Activated B cell treated with CpG ODN at 0.5 μM for 24 hours (primary cell): ENCODE measurements at regions not wholly inside any gene's neighbourhood (a gene's known extent, or its start where the extent isn't known, plus 50 kb on each side); places are given as distances from the start of the nearest gene placed in this dataset.

Source experiments
- ATAC-seq: fragments of 200-7000 bp; cut with Tn5 transposase; one replicate; pipeline ENCODE4 v1.10.0; 2021; ENCODE audit warnings: low read depth, mild to moderate bottlenecking, moderate library complexity
- CTCF ChIA-PET: fragments of 350-600 bp; sonication (Branson Sonifier 250); formaldehyde crosslinking; loops from one replicate; lab custom pipeline; 2021; ENCODE audit warnings: antibody characterized with exemption; lab: Charles Lee
- POLR2A ChIA-PET: fragments of 350-600 bp; sonication (Branson Sonifier 250); formaldehyde crosslinking; loops from one replicate; lab custom pipeline; 2021; ENCODE audit warnings: antibody characterized with exemption; lab: Charles Lee
- DNase-seq: peaks from one replicate; pipeline ENCODE4 v3.0.0; 2022
- H3K27ac Mint-ChIP-seq: one replicate; pipeline ENCODE4 v1.8.0; 2020; ENCODE audit warnings: mixed read lengths
- H3K27me3 Mint-ChIP-seq: one replicate; pipeline ENCODE4 v1.8.0; 2021; ENCODE audit warnings: mixed read lengths
- H3K36me3 Mint-ChIP-seq: one replicate; pipeline ENCODE4 v1.8.0; 2021; ENCODE audit warnings: low read depth, mixed read lengths
- H3K4me1 Mint-ChIP-seq: one replicate; pipeline ENCODE4 v1.8.0; 2021; ENCODE audit warnings: mixed read lengths
- H3K4me3 Mint-ChIP-seq: one replicate; pipeline ENCODE4 v1.8.0; 2020; ENCODE audit warnings: mild to moderate bottlenecking, mixed read lengths
- H3K9me3 Mint-ChIP-seq: one replicate; pipeline ENCODE4 v1.8.0; 2020; ENCODE audit warnings: mixed read lengths
- intact Hi-C: fragments of 100-400 bp; cut with micrococcal nuclease; formaldehyde crosslinking; loops from one replicate; pipeline ENCODE4 v1.15.1; 2024
- TF ChIP-seq, protein P1 (sequence below): fragments of 200-600 bp; IDR thresholded peaks from one replicate; pipeline ENCODE4 v1.8.0; 2022; ENCODE audit warnings: antibody characterized with exemption, mild to moderate bottlenecking

DNA sequence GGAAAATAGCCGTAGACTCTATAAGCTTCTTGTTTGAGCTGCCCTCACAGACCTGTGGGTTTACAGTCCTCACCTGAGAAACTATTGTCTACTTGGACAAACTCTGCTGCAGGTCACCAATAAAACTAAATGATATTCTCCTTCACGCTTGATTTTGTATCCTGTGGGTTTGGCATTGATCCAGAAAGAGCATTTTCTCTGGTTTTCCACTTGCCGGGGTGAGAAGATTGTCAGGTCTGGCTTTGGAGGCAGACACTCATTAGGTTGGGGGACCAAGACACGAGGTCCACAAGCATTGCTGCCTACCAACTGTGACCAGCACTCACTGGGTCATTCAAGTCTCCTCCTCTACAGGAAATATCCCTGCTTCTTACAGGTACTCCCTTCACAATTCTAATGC is 68.5 kb downstream of the CDC14C start:
- no peak overlapping the region for H3K27ac Mint-ChIP-seq
- intact Hi-C loops = no loop called here
- no peaks in the 10 kb centered on the region for H3K36me3 Mint-ChIP-seq
- CTCF ChIA-PET = no interaction called here
- H3K4me1 Mint-ChIP-seq = no peaks in the 10 kb centered on the region
- H3K27me3 Mint-ChIP-seq = no peaks in the 10 kb centered on the region
- DNase-seq (no peak), ATAC-seq (no peak)
- POLR2A ChIA-PET = no interaction called here
- TF ChIP-seq, protein P1, sequence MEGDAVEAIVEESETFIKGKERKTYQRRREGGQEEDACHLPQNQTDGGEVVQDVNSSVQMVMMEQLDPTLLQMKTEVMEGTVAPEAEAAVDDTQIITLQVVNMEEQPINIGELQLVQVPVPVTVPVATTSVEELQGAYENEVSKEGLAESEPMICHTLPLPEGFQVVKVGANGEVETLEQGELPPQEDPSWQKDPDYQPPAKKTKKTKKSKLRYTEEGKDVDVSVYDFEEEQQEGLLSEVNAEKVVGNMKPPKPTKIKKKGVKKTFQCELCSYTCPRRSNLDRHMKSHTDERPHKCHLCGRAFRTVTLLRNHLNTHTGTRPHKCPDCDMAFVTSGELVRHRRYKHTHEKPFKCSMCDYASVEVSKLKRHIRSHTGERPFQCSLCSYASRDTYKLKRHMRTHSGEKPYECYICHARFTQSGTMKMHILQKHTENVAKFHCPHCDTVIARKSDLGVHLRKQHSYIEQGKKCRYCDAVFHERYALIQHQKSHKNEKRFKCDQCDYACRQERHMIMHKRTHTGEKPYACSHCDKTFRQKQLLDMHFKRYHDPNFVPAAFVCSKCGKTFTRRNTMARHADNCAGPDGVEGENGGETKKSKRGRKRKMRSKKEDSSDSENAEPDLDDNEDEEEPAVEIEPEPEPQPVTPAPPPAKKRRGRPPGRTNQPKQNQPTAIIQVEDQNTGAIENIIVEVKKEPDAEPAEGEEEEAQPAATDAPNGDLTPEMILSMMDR = no peak
- peaks cover 3% of the 10 kb centered on the region for H3K9me3 Mint-ChIP-seq
- no peak overlapping the region for H3K4me3 Mint-ChIP-seq

DNA sequence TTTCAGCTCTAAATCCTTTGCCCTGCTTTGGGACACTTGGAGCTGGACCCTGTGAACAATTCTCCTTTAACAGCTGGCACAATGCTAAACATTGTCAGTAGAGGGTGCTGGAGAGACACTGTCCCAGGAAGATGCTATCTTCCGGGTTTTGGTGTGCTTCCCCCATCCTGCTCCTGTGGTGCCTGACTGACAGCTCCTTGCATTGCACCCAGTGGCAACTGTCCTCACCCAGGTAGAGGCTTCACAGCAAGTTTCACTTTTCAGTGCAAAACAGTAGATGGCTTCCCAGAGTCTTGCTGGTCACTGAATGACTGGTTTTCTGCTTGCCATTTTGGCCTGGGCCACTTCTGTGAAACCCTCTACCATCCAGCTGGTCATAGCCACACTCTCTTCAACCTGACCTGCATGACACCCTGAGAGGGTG is 77.3 kb downstream of the CDC14C start:
- ATAC-seq (no peak), DNase-seq (no peak)
- H3K36me3 Mint-ChIP-seq = no peaks in the 10 kb centered on the region
- H3K4me3 Mint-ChIP-seq = no peak overlapping the region
- ChIA-PET CTCF (interaction anchor here (1.3 kb wide), 1 partner anchor 1091 kb away, joined by 3 read pairs; the partner anchor contains the start of gene ZPBP), POLR2A (no interaction called here)
- TF ChIP-seq, protein P1 = no peak
- no peaks in the 10 kb centered on the region for H3K27me3 Mint-ChIP-seq
- H3K4me1 Mint-ChIP-seq = no peaks in the 10 kb centered on the region
- H3K27ac Mint-ChIP-seq = no peak overlapping the region
- intact Hi-C loops = no loop called here
- peaks cover 11% of the 10 kb centered on the region for H3K9me3 Mint-ChIP-seq

- no peak overlapping the region for H3K4me3 Mint-ChIP-seq
- intact Hi-C loops = no loop called here
- H3K9me3 Mint-ChIP-seq = peaks cover 18% of the 10 kb centered on the region
- no peak for DNase-seq
- POLR2A ChIA-PET = no interaction called here
- H3K27me3 Mint-ChIP-seq = no peaks in the 10 kb centered on the region
- no peaks in the 10 kb centered on the region for H3K36me3 Mint-ChIP-seq
- ATAC-seq = no peak
- H3K27ac Mint-ChIP-seq = no peak overlapping the region
- TF ChIP-seq, protein P1 = no peak
- H3K4me1 Mint-ChIP-seq = no peaks in the 10 kb centered on the region
- CTCF ChIA-PET = no interaction called here
These were observed 86.4 kb downstream of the CDC14C start for GRCh38 chr7:49010717-49011116.

DNA sequence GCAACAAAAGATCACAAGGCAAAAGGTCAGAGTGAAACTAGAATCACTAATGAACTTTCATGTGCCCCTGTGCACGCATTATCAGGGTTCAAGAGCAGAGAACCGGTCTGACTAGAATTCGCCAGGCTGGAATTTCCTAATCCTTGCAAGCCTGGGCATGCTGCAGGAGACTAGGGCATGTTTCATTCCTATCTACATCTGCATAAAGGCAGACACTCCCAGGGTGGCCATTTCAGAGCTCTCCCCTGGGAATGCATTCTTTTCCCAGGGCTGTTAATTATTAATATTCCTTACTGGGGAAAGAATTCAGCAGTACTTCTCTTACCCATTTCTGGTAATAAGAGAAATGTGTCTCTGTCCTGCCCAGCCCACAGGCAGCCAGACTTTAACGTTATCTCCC is 90.5 kb downstream of the CDC14C start:
- H3K27ac Mint-ChIP-seq = no peak overlapping the region
- no peak overlapping the region for H3K4me3 Mint-ChIP-seq
- TF ChIP-seq, protein P1 = no peak
- H3K27me3 Mint-ChIP-seq = no peaks in the 10 kb centered on the region
- H3K9me3 Mint-ChIP-seq = peaks cover 18% of the 10 kb centered on the region
- intact Hi-C loops = no loop called here
- ATAC-seq = no peak
- ChIA-PET CTCF (no interaction called here), POLR2A (no interaction called here)
- DNase-seq = no peak
- H3K4me1 Mint-ChIP-seq = no peaks in the 10 kb centered on the region
- no peaks in the 10 kb centered on the region for H3K36me3 Mint-ChIP-seq

GRCh38 chr7:49020145-49020544 is 95.8 kb downstream of the CDC14C start:
- intact Hi-C loops = no loop called here
- POLR2A ChIA-PET = no interaction called here

More at GRCh38 chr7:49020145-49020544, 95.8 kb downstream of the CDC14C start:
- Mint-ChIP-seq H3K9me3 (peaks cover 5% of the 10 kb centered on the region), H3K27me3 (no peaks in the 10 kb centered on the region), H3K36me3 (no peaks in the 10 kb centered on the region), H3K4me3 (no peak overlapping the region), H3K27ac (no peak overlapping the region), H3K4me1 (no peaks in the 10 kb centered on the region)
- DNase-seq = no peak
- ATAC-seq = no peak
- TF ChIP-seq, protein P1 = no peak
- CTCF ChIA-PET = no interaction called here
